M059J (cell line): ENCODE measurements at regions not wholly inside any gene's neighbourhood (a gene's known extent, or its start where the extent isn't known, plus 50 kb on each side); places are given as distances from the start of the nearest gene placed in this dataset.
"Not testable (repeated sequence)": the region's sequence is repeated elsewhere in the genome, so short reads cannot be mapped to it uniquely, and the experiment has no call there.

Source experiments
- DNase-seq: peaks from one replicate; pipeline ENCODE4 v3.0.0-alpha.2; 2012; ENCODE audit warnings: low read depth

DNA sequence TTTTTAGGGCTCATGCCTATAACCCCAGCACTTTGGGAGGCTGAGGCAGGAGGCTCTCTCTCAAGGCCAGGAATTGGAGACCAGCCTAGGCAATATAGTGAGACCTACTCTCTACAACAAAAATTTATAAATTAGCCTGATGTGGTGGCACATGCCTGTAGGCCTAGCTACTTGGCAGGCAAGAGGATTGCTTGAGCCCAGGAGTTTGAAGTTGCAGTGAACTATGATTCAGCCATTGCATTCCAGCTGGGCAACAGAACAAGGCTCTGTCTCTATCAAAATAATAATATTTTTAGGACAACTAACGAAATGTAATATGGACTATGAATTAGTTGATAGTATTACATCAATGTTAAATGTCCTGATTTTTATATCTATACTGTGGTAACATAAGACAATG lies 68.8 kb upstream of the ARID1A start:
- peak; percentile 30 for DNase-seq

DNA sequence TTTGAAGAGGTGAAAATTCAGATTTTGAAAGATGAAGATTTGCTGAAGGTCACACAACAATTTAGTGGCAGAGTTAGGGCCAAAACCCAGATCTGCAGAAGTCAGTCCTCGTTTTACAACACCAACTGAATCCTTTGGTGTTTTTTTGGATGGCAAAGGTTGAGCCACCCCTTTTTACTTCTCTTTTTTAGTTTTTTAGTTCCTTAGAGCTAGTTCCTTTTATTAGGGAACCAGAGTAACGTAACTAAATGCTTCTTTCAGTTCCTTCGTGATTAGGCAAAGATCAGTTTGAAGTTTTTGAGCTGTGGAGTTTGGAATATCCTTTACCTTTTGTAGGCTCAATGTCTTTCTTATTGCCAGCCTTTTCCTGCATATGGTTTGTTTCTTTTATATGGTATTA lies 67.9 kb upstream of the ARID1A start:
- DNase-seq: no peak

DNA sequence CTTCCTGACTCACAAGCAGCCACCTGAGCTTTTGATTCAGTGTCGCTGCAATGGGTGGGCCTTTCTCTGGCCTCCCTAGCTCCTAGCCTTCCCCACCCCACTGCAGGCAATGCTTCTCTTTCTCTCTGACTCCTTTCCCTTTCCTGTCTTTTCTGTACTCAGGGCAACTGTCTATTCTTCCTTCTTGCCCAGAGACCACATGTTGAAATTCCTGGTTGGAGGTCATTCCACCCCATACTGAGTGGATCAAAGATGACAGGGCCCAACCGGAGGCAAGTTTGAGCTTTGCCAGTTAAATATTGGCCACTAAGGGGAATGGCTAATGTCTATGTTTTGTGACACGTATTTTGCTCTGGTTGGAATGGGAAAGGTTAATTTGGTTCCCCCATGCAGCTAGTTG lies 65.2 kb upstream of the ARID1A start:
- no peak for DNase-seq

DNA sequence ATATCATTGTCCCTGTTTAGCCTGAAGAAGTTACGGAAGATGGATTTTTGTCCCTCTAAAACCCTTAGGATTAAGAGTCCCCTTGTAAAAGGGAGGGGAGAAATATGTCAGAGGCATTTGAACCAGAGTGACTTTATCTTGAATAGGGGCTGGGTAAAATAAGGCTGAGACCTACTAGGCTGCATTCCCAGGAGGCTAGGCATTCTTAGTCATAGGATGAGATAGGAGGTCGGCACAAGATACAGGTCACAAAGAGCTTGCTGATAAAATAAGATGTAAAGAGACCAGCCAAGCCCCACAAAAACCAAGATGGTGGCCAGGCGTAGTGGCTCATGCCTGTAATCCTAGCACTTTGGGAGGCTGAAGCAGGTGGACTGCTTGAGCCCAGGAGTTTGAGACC lies 60.0 kb upstream of the ARID1A start:
- not testable (repeated sequence) for DNase-seq

DNA sequence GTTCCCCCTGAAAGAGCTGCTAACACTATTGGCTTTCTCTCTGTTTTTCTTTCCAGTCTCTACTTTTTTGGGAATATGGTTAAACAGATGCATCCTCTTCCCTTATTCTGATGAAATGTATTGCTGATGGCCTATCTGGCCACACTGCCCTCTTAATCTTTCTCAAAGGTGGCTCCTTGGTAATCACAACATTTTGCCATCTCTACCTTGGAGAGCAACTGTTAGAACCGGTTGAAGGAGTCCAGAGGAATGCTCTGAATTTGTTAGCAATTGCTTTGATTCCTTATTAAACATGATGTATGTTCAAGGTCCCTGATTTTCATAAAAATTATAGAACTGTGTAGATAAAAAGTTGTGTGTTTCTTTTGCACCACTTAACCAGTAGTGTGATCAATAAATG lies 50.1 kb upstream of the ARID1A start:
- DNase-seq: no peak
